ENCODE measurements at regions not wholly inside any gene's neighbourhood (a gene's known extent, or its start where the extent isn't known, plus 50 kb on each side); places are given as distances from the start of the nearest gene placed in this dataset.

DNA sequence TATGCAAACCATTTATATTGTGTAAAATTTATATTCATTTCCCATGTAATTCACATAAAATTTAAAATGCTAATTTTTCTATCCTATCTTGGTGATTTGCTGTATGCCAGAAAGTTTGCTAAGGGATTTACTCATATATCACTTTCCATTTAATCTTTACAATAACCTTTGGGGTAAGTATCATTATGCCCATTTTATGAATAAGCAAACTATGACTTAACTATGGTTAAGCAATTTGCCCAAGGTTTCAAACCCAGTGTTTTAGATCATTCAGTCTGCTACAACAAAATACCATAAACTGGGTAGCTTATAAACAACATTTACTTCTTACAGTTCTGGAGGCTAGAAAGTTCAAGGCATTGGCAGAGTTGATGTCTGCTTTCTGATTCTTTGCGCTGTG lies 246.4 kb upstream of the TMEM161B start:
- Histone ChIP-seq H3K9me3 (ENCODE audit: low read length) (no peaks in the 10 kb centered on the region), H3K4me1 (ENCODE audit: insufficient read depth, low read length, severe bottlenecking) (no peaks in the 10 kb centered on the region), H3K79me2 (ENCODE audit: insufficient read depth, low read length) (no peaks in the 10 kb centered on the region), H3K9me2 (ENCODE audit: low read depth, low read length) (no peaks in the 10 kb centered on the region), H4K20me1 (ENCODE audit: insufficient read depth, low read length) (no peaks in the 10 kb centered on the region), H3K27me3 (ENCODE audit: insufficient read depth, low read length) (no peaks in the 10 kb centered on the region), H3K27ac (ENCODE audit: low read depth, low read length, poor library complexity, severe bottlenecking) (no peak overlapping the region), H3K36me3 (ENCODE audit: insufficient read depth, low read length) (no peaks in the 10 kb centered on the region), H3K9ac (ENCODE audit: low read length) (no peak overlapping the region), H2AFZ (ENCODE audit: low read length) (no peak overlapping the region), H3F3A (ENCODE audit: insufficient read depth, low read length) (no peaks in the 10 kb centered on the region), H3K4me2 (ENCODE audit: low read length) (no peak overlapping the region), H3K4me3 (ENCODE audit: low read depth, low read length, poor library complexity, severe bottlenecking) (no peak overlapping the region)
- no peak for TF ChIP-seq EZH2 (IDR thresholded peaks at IDR 0.05; ENCODE audit: borderline replicate concordance, low read length)

GRCh38 chr5:88509403-88509802 lies 240.8 kb upstream of the TMEM161B start:
- no peaks in the 10 kb centered on the region for H3K79me2 ChIP-seq (ENCODE audit: insufficient read depth, low read length)
- H3K9me2 ChIP-seq (ENCODE audit: low read depth, low read length), result no peaks in the 10 kb centered on the region
- no peak overlapping the region for H3K27ac ChIP-seq (ENCODE audit: low read depth, low read length, poor library complexity, severe bottlenecking)
- no peak overlapping the region for H3K4me2 ChIP-seq (ENCODE audit: low read length)
- no peaks in the 10 kb centered on the region for H4K20me1 ChIP-seq (ENCODE audit: insufficient read depth, low read length)
- H3K9ac ChIP-seq (ENCODE audit: low read length), result no peak overlapping the region
- no peaks in the 10 kb centered on the region for H3F3A ChIP-seq (ENCODE audit: insufficient read depth, low read length)
- no peaks in the 10 kb centered on the region for H3K27me3 ChIP-seq (ENCODE audit: insufficient read depth, low read length)
- no peaks in the 10 kb centered on the region for H3K9me3 ChIP-seq (ENCODE audit: low read length)
- no peaks in the 10 kb centered on the region for H3K4me1 ChIP-seq (ENCODE audit: insufficient read depth, low read length, severe bottlenecking)
- no peaks in the 10 kb centered on the region for H3K36me3 ChIP-seq (ENCODE audit: insufficient read depth, low read length)
- H3K4me3 ChIP-seq (ENCODE audit: low read depth, low read length, poor library complexity, severe bottlenecking), result no peak overlapping the region
- TF ChIP-seq, protein P1, sequence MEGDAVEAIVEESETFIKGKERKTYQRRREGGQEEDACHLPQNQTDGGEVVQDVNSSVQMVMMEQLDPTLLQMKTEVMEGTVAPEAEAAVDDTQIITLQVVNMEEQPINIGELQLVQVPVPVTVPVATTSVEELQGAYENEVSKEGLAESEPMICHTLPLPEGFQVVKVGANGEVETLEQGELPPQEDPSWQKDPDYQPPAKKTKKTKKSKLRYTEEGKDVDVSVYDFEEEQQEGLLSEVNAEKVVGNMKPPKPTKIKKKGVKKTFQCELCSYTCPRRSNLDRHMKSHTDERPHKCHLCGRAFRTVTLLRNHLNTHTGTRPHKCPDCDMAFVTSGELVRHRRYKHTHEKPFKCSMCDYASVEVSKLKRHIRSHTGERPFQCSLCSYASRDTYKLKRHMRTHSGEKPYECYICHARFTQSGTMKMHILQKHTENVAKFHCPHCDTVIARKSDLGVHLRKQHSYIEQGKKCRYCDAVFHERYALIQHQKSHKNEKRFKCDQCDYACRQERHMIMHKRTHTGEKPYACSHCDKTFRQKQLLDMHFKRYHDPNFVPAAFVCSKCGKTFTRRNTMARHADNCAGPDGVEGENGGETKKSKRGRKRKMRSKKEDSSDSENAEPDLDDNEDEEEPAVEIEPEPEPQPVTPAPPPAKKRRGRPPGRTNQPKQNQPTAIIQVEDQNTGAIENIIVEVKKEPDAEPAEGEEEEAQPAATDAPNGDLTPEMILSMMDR (IDR thresholded peaks at IDR 0.05; ENCODE audit: low read length), result no peak
- no peak for TF ChIP-seq EZH2 (IDR thresholded peaks at IDR 0.05; ENCODE audit: borderline replicate concordance, low read length)
- H2AFZ ChIP-seq (ENCODE audit: low read length), result no peak overlapping the region

DNA sequence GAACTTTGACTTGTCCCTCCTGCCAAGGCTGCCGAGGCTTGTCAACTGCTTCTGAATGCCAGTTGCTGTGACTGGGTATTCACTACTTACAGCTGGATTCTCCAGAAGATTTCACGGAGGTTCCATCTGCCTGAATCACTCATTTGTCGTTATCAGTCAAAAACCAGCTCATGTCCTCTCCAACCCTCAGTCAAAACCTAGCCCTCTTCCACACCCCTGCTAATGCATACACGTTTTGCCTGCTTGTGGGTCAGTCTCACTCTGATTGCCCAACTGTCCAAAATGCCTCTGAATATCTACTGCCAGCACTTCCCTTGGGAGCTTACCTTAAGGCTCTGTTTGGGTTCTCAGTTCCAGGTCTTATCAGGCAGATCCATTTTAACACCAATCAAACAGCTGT lies 238.6 kb upstream of the TMEM161B start:
- Histone ChIP-seq H3K9ac (ENCODE audit: low read length) (no peak overlapping the region), H3K4me3 (ENCODE audit: low read depth, low read length, poor library complexity, severe bottlenecking) (no peak overlapping the region), H2AFZ (ENCODE audit: low read length) (no peak overlapping the region), H3K9me2 (ENCODE audit: low read depth, low read length) (no peaks in the 10 kb centered on the region), H3K36me3 (ENCODE audit: insufficient read depth, low read length) (no peaks in the 10 kb centered on the region), H3K27me3 (ENCODE audit: insufficient read depth, low read length) (no peaks in the 10 kb centered on the region), H3K27ac (ENCODE audit: low read depth, low read length, poor library complexity, severe bottlenecking) (no peak overlapping the region), H3K79me2 (ENCODE audit: insufficient read depth, low read length) (no peaks in the 10 kb centered on the region), H3K4me2 (ENCODE audit: low read length) (no peak overlapping the region), H3K9me3 (ENCODE audit: low read length) (no peaks in the 10 kb centered on the region), H3F3A (ENCODE audit: insufficient read depth, low read length) (no peaks in the 10 kb centered on the region), H3K4me1 (ENCODE audit: insufficient read depth, low read length, severe bottlenecking) (peaks cover 13% of the 10 kb centered on the region), H4K20me1 (ENCODE audit: insufficient read depth, low read length) (no peaks in the 10 kb centered on the region)
- TF ChIP-seq, protein P1 (IDR thresholded peaks at IDR 0.05; ENCODE audit: low read length), result no peak
- TF ChIP-seq EZH2 (IDR thresholded peaks at IDR 0.05; ENCODE audit: borderline replicate concordance, low read length), result no peak

GRCh38 chr5:88503406-88503805 lies 234.8 kb upstream of the TMEM161B start:
- Histone ChIP-seq H4K20me1 (ENCODE audit: insufficient read depth, low read length) (no peaks in the 10 kb centered on the region), H3K27ac (ENCODE audit: low read depth, low read length, poor library complexity, severe bottlenecking) (no peak overlapping the region), H3K9me2 (ENCODE audit: low read depth, low read length) (no peaks in the 10 kb centered on the region), H3K9ac (ENCODE audit: low read length) (no peak overlapping the region), H2AFZ (ENCODE audit: low read length) (no peak overlapping the region), H3K9me3 (ENCODE audit: low read length) (no peaks in the 10 kb centered on the region), H3K4me2 (ENCODE audit: low read length) (no peak overlapping the region), H3K4me3 (ENCODE audit: low read depth, low read length, poor library complexity, severe bottlenecking) (no peak overlapping the region), H3K4me1 (ENCODE audit: insufficient read depth, low read length, severe bottlenecking) (peaks cover 18% of the 10 kb centered on the region), H3F3A (ENCODE audit: insufficient read depth, low read length) (no peaks in the 10 kb centered on the region), H3K27me3 (ENCODE audit: insufficient read depth, low read length) (no peaks in the 10 kb centered on the region), H3K36me3 (ENCODE audit: insufficient read depth, low read length) (no peaks in the 10 kb centered on the region), H3K79me2 (ENCODE audit: insufficient read depth, low read length) (no peaks in the 10 kb centered on the region)
- TF ChIP-seq EZH2 (IDR thresholded peaks at IDR 0.05; ENCODE audit: borderline replicate concordance, low read length), result no peak
- TF ChIP-seq, protein P1 (IDR thresholded peaks at IDR 0.05; ENCODE audit: low read length), result no peak

All from OCI-LY1 (cell line).